HEK293 (cell line): ENCODE measurements at regions not wholly inside any gene's neighbourhood (a gene's known extent, or its start where the extent isn't known, plus 50 kb on each side); places are given as distances from the start of the nearest gene placed in this dataset.

ENCODE experiments used
- GLI4 ChIP-seq: fragments of 450-650 bp; formaldehyde crosslinking; IDR thresholded peaks from 2 replicates; pipeline ENCODE4 v1.5.1; 2016; ENCODE audit warnings: missing biosample characterization, missing genetic modification characterization
- HOXC10 ChIP-seq: sonication (generic); formaldehyde crosslinking; IDR thresholded peaks from 2 replicates; pipeline ENCODE4 v1.8.1; 2023; ENCODE audit warnings: mild to moderate bottlenecking, missing genetic modification reagents
- HOXD13 ChIP-seq: sonication (generic); formaldehyde crosslinking; IDR thresholded peaks from 2 replicates; pipeline ENCODE4 v1.8.0; 2022; ENCODE audit warnings: missing genetic modification reagents, borderline replicate concordance
- KLF8 ChIP-seq: fragments of 450-650 bp; formaldehyde crosslinking; IDR thresholded peaks from 2 replicates; pipeline ENCODE4 v1.5.1; 2016; ENCODE audit warnings: missing biosample characterization, missing genetic modification characterization
- OSR2 ChIP-seq: fragments of 450-650 bp; formaldehyde crosslinking; IDR thresholded peaks from 2 replicates; pipeline ENCODE4 v1.5.1; 2016; ENCODE audit warnings: missing biosample characterization, missing genetic modification characterization
- SCRT2 ChIP-seq: fragments of 450-650 bp; formaldehyde crosslinking; IDR thresholded peaks from 2 replicates; pipeline ENCODE4 v1.5.1; 2016; ENCODE audit warnings: missing biosample characterization, missing genetic modification characterization
- ZBTB21 ChIP-seq: fragments of 450-650 bp; formaldehyde crosslinking; IDR thresholded peaks from 2 replicates; pipeline ENCODE4 v1.5.1; 2017; ENCODE audit warnings: missing biosample characterization, missing genetic modification characterization
- ZBTB48 ChIP-seq: fragments of 450-650 bp; formaldehyde crosslinking; IDR thresholded peaks from 2 replicates; pipeline ENCODE4 v1.5.1; 2016; ENCODE audit warnings: missing biosample characterization, missing genetic modification characterization
- ZBTB8A ChIP-seq: fragments of 450-650 bp; formaldehyde crosslinking; IDR thresholded peaks from 2 replicates; pipeline ENCODE4 v1.5.1; 2016; ENCODE audit warnings: missing biosample characterization, missing genetic modification characterization
- ZFHX2 ChIP-seq: fragments of 450-650 bp; formaldehyde crosslinking; conservative IDR thresholded peaks from 2 replicates; pipeline ENCODE4 v1.5.1; 2016; ENCODE audit warnings: missing biosample characterization, missing genetic modification characterization
- ZFP41 ChIP-seq: fragments of 450-650 bp; formaldehyde crosslinking; IDR thresholded peaks from 2 replicates; pipeline ENCODE4 v1.5.1; 2016; ENCODE audit warnings: missing biosample characterization, missing genetic modification characterization, borderline replicate concordance
- ZNF132 ChIP-seq: fragments of 450-650 bp; formaldehyde crosslinking; IDR thresholded peaks from 2 replicates; pipeline ENCODE4 v1.5.1; 2017; ENCODE audit warnings: missing biosample characterization, missing genetic modification characterization, borderline replicate concordance
- ZNF174 ChIP-seq: fragments of 450-650 bp; formaldehyde crosslinking; IDR thresholded peaks from 2 replicates; pipeline ENCODE4 v1.5.0; 2017; ENCODE audit warnings: missing biosample characterization, mild to moderate bottlenecking, missing genetic modification characterization
- ZNF175 ChIP-seq: fragments of 450-650 bp; formaldehyde crosslinking; IDR thresholded peaks from 2 replicates; pipeline ENCODE4 v1.5.1; 2016; ENCODE audit warnings: missing biosample characterization, missing genetic modification characterization
- ZNF184 ChIP-seq: fragments of 450-650 bp; IDR thresholded peaks from 2 replicates; pipeline ENCODE4 v1.5.1; 2018; ENCODE audit warnings: missing biosample characterization, mild to moderate bottlenecking, missing genetic modification characterization
- ZNF214 ChIP-seq: fragments of 450-650 bp; formaldehyde crosslinking; IDR thresholded peaks from 2 replicates; pipeline ENCODE4 v1.5.1; 2017; ENCODE audit warnings: missing biosample characterization, mild to moderate bottlenecking, missing genetic modification characterization, borderline replicate concordance
- ZNF302 ChIP-seq: fragments of 450-650 bp; formaldehyde crosslinking; IDR thresholded peaks from 2 replicates; pipeline ENCODE4 v1.5.1; 2016; ENCODE audit warnings: missing biosample characterization, missing genetic modification characterization, low read depth
- ZNF416 ChIP-seq: fragments of 450-650 bp; formaldehyde crosslinking; IDR thresholded peaks from 2 replicates; pipeline ENCODE4 v1.5.1; 2016; ENCODE audit warnings: missing biosample characterization, missing genetic modification characterization
- ZNF521 ChIP-seq: fragments of 450-650 bp; formaldehyde crosslinking; IDR thresholded peaks from 2 replicates; pipeline ENCODE4 v1.5.1; 2017; ENCODE audit warnings: missing biosample characterization, mild to moderate bottlenecking, missing genetic modification characterization
- ZNF529 ChIP-seq: fragments of 450-650 bp; formaldehyde crosslinking; IDR thresholded peaks from 2 replicates; pipeline ENCODE4 v1.5.1; 2017; ENCODE audit warnings: missing genetic modification characterization, missing biosample characterization; ENCODE audit not compliant: insufficient replicate concordance
- ZNF555 ChIP-seq: fragments of 450-650 bp; formaldehyde crosslinking; conservative IDR thresholded peaks from 2 replicates; pipeline ENCODE4 v1.5.1; 2017; ENCODE audit warnings: missing biosample characterization, mild to moderate bottlenecking, missing genetic modification characterization, inconsistent platforms
- ZNF600 ChIP-seq: fragments of 450-650 bp; formaldehyde crosslinking; IDR thresholded peaks from 2 replicates; pipeline ENCODE4 v1.5.1; 2016; ENCODE audit warnings: missing biosample characterization, missing genetic modification characterization
- ZNF664 ChIP-seq: fragments of 450-650 bp; formaldehyde crosslinking; IDR thresholded peaks from 2 replicates; pipeline ENCODE4 v1.5.1; 2016; ENCODE audit warnings: missing biosample characterization, missing genetic modification characterization
- ZNF791 ChIP-seq: fragments of 450-650 bp; formaldehyde crosslinking; IDR thresholded peaks from 2 replicates; pipeline ENCODE4 v1.5.1; 2016; ENCODE audit warnings: missing biosample characterization, missing genetic modification characterization
- TF ChIP-seq, protein P1 (sequence below): fragments of 450-650 bp; formaldehyde crosslinking; conservative IDR thresholded peaks from 2 replicates; pipeline ENCODE4 v1.5.1; 2016; ENCODE audit warnings: low read depth, missing biosample characterization, missing genetic modification characterization
- TF ChIP-seq, protein P2 (sequence below): fragments of 450-650 bp; formaldehyde crosslinking; IDR thresholded peaks from 2 replicates; pipeline ENCODE4 v1.5.1; 2016; ENCODE audit warnings: missing biosample characterization, missing genetic modification characterization, low read depth
- TF ChIP-seq, protein P3 (sequence below): fragments of 450-650 bp; formaldehyde crosslinking; IDR thresholded peaks from 2 replicates; pipeline ENCODE4 v1.5.1; 2016; ENCODE audit warnings: missing biosample characterization, missing genetic modification characterization, low read depth
- TF ChIP-seq, protein P4 (sequence below): fragments of 450-650 bp; formaldehyde crosslinking; IDR thresholded peaks from 2 replicates; pipeline ENCODE4 v1.5.1; 2016; ENCODE audit warnings: missing biosample characterization, missing genetic modification characterization
- TF ChIP-seq, protein P5 (sequence below): fragments of 450-650 bp; formaldehyde crosslinking; IDR thresholded peaks from 2 replicates; pipeline ENCODE4 v1.5.1; 2017; ENCODE audit warnings: missing biosample characterization, mild to moderate bottlenecking, missing genetic modification characterization, moderate library complexity
- TF ChIP-seq, protein P6 (sequence below): sonication (generic); formaldehyde crosslinking; IDR thresholded peaks from 2 replicates; pipeline ENCODE4 v1.8.1; 2022; ENCODE audit warnings: mild to moderate bottlenecking, moderate library complexity, missing genetic modification reagents

DNA sequence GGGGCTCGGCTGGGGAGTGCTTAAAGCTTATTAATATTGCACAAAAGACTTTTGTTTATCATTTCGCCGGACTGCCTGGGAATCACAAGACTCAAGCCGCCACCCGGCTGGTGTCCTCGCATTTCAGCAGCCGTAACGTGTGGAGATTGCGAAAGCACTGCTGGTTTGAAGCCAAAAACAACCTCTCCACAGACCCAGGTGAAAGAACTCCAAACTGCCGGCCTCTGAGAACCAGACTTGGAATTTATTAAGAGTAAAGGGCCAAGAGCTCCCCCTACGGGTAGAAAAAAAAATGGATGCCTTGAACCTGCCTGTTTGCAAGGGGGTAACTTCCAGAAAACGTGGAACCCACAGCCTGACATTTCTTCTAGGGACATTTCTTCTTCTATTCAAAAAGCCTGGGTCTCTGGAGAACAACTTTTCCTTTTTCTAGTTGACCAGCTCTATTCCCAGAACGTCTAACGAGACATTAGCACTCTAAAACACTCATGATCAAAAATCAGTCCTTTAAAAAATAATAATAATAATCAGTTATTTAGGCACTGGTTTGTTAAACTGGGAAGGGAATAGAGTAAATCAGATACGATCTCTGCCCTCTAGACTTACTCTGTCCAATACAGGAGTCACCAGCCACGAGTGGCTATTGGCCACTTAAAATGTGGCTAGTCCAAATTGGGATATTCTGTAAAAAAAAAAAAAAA lies 216.3 kb downstream of the C1D start (continued):
- TF ChIP-seq, protein P1, sequence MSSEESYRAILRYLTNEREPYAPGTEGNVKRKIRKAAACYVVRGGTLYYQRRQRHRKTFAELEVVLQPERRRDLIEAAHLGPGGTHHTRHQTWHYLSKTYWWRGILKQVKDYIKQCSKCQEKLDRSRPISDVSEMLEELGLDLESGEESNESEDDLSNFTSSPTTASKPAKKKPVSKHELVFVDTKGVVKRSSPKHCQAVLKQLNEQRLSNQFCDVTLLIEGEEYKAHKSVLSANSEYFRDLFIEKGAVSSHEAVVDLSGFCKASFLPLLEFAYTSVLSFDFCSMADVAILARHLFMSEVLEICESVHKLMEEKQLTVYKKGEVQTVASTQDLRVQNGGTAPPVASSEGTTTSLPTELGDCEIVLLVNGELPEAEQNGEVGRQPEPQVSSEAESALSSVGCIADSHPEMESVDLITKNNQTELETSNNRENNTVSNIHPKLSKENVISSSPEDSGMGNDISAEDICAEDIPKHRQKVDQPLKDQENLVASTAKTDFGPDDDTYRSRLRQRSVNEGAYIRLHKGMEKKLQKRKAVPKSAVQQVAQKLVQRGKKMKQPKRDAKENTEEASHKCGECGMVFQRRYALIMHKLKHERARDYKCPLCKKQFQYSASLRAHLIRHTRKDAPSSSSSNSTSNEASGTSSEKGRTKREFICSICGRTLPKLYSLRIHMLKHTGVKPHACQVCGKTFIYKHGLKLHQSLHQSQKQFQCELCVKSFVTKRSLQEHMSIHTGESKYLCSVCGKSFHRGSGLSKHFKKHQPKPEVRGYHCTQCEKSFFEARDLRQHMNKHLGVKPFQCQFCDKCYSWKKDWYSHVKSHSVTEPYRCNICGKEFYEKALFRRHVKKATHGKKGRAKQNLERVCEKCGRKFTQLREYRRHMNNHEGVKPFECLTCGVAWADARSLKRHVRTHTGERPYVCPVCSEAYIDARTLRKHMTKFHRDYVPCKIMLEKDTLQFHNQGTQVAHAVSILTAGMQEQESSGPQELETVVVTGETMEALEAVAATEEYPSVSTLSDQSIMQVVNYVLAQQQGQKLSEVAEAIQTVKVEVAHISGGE = no peak
- TF ChIP-seq ZFP41 (tag by site-specific recombination) (no peak), ZNF600 (0 out of 2 replicates have a peak, but pooled peaks have one; percentile 25), ZBTB48 (tag by site-specific recombination) (no peak), ZNF664 (tag by site-specific recombination) (no peak), OSR2 (tag by site-specific recombination) (0 out of 2 replicates have a peak, but pooled peaks have one; percentile 34), HOXC10 (CRISPR knock-in tag) (no peak), ZBTB21 (no peak), ZNF174 (no peak), ZFHX2 (no peak), HOXD13 (no peak), ZNF132 (no peak), ZNF302 (tag by site-specific recombination) (no peak), ZNF555 (tag by site-specific recombination) (no peak), SCRT2 (tag by site-specific recombination) (no peak), ZNF214 (tag by site-specific recombination) (no peak), GLI4 (tag by site-specific recombination) (no peak), KLF8 (tag by site-specific recombination) (no peak), ZNF416 (tag by site-specific recombination) (no peak), ZNF529 (no peak), ZBTB8A (no peak), ZNF521 (no peak), ZNF791 (tag by site-specific recombination) (no peak), ZNF175 (no peak), ZNF184 (tag by site-specific recombination) (no peak)
- TF ChIP-seq, protein P2, sequence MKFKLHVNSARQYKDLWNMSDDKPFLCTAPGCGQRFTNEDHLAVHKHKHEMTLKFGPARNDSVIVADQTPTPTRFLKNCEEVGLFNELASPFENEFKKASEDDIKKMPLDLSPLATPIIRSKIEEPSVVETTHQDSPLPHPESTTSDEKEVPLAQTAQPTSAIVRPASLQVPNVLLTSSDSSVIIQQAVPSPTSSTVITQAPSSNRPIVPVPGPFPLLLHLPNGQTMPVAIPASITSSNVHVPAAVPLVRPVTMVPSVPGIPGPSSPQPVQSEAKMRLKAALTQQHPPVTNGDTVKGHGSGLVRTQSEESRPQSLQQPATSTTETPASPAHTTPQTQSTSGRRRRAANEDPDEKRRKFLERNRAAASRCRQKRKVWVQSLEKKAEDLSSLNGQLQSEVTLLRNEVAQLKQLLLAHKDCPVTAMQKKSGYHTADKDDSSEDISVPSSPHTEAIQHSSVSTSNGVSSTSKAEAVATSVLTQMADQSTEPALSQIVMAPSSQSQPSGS = no peak
- TF ChIP-seq, protein P3, sequence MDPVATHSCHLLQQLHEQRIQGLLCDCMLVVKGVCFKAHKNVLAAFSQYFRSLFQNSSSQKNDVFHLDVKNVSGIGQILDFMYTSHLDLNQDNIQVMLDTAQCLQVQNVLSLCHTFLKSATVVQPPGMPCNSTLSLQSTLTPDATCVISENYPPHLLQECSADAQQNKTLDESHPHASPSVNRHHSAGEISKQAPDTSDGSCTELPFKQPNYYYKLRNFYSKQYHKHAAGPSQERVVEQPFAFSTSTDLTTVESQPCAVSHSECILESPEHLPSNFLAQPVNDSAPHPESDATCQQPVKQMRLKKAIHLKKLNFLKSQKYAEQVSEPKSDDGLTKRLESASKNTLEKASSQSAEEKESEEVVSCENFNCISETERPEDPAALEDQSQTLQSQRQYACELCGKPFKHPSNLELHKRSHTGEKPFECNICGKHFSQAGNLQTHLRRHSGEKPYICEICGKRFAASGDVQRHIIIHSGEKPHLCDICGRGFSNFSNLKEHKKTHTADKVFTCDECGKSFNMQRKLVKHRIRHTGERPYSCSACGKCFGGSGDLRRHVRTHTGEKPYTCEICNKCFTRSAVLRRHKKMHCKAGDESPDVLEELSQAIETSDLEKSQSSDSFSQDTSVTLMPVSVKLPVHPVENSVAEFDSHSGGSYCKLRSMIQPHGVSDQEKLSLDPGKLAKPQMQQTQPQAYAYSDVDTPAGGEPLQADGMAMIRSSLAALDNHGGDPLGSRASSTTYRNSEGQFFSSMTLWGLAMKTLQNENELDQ (tag by site-specific recombination) = no peak
- TF ChIP-seq, protein P4, sequence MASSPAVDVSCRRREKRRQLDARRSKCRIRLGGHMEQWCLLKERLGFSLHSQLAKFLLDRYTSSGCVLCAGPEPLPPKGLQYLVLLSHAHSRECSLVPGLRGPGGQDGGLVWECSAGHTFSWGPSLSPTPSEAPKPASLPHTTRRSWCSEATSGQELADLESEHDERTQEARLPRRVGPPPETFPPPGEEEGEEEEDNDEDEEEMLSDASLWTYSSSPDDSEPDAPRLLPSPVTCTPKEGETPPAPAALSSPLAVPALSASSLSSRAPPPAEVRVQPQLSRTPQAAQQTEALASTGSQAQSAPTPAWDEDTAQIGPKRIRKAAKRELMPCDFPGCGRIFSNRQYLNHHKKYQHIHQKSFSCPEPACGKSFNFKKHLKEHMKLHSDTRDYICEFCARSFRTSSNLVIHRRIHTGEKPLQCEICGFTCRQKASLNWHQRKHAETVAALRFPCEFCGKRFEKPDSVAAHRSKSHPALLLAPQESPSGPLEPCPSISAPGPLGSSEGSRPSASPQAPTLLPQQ = no peak
- TF ChIP-seq, protein P5, sequence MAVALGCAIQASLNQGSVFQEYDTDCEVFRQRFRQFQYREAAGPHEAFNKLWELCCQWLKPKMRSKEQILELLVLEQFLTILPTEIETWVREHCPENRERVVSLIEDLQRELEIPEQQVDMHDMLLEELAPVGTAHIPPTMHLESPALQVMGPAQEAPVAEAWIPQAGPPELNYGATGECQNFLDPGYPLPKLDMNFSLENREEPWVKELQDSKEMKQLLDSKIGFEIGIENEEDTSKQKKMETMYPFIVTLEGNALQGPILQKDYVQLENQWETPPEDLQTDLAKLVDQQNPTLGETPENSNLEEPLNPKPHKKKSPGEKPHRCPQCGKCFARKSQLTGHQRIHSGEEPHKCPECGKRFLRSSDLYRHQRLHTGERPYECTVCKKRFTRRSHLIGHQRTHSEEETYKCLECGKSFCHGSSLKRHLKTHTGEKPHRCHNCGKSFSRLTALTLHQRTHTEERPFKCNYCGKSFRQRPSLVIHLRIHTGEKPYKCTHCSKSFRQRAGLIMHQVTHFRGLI (tag by site-specific recombination) = no peak
- TF ChIP-seq, protein P6, sequence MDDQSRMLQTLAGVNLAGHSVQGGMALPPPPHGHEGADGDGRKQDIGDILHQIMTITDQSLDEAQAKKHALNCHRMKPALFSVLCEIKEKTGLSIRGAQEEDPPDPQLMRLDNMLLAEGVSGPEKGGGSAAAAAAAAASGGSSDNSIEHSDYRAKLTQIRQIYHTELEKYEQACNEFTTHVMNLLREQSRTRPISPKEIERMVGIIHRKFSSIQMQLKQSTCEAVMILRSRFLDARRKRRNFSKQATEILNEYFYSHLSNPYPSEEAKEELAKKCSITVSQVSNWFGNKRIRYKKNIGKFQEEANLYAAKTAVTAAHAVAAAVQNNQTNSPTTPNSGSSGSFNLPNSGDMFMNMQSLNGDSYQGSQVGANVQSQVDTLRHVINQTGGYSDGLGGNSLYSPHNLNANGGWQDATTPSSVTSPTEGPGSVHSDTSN (CRISPR knock-in tag) = no peak
